Activated T-cell treated with anti-CD3 and anti-CD28 coated beads, Interleukin-2, amount 50 U/mL, for 4 hours (primary cell): ENCODE measurements at regions not wholly inside any gene's neighbourhood (a gene's known extent, or its start where the extent isn't known, plus 50 kb on each side); places are given as distances from the start of the nearest gene placed in this dataset.

ENCODE experiments used
- ATAC-seq, 2 donors: fragments of 200-7000 bp; cut with Tn5 transposase; one replicate each; pipeline ENCODE4 v1.10.0; 2021
- DNase-seq: peaks from one replicate; pipeline ENCODE4 v3.0.0-alpha.2; 2020
- H3K27me3 Mint-ChIP-seq: one replicate; pipeline ENCODE4 v1.8.0; 2021; ENCODE audit warnings: low read depth, mixed read lengths
- H3K36me3 Mint-ChIP-seq: one replicate; pipeline ENCODE4 v1.8.0; 2022; ENCODE audit warnings: mixed read lengths; ENCODE audit not compliant: insufficient read depth
- H3K4me1 Mint-ChIP-seq: one replicate; pipeline ENCODE4 v1.8.0; 2021; ENCODE audit warnings: low read depth, mixed read lengths
- H3K4me3 Mint-ChIP-seq: one replicate; pipeline ENCODE4 v1.8.0; 2021; ENCODE audit warnings: mild to moderate bottlenecking, moderate library complexity, mixed read lengths
- H3K9me3 Mint-ChIP-seq: one replicate; pipeline ENCODE4 v1.8.0; 2021; ENCODE audit warnings: mixed read lengths

- Mint-ChIP-seq H3K4me1 (no peaks in the 10 kb centered on the region), H3K27me3 (no peaks in the 10 kb centered on the region), H3K4me3 (no peak overlapping the region), H3K36me3 (no peaks in the 10 kb centered on the region), H3K9me3 (peaks cover 4% of the 10 kb centered on the region)
- ATAC-seq = no peak
- no peak for DNase-seq
These were observed 789.1 kb downstream of the PCDH18 start for GRCh38 chr4:136743238-136743637.

DNA sequence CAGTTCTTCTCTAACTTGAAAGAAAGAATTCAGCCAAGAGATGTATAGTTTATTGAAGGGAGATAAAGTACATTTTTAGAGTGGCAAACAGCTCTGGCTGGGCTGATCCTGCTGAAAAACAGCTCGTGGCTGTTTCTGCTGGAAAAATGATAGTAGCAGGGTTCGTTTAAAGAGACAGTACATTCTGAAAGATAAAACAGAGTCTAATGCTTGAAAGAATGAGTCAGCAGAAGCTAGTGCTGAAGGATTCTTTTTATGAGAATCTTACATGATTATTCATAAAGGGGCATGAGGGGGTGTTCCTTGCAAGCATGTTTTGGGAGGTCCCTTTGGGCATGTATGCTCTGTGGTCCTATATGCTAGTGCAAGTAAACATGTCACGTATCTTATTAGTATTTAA lies 790.0 kb downstream of the PCDH18 start:
- H3K9me3 Mint-ChIP-seq = peaks cover 4% of the 10 kb centered on the region
- H3K36me3 Mint-ChIP-seq = no peaks in the 10 kb centered on the region
- DNase-seq (no peak), ATAC-seq (no peak)
- no peaks in the 10 kb centered on the region for H3K4me1 Mint-ChIP-seq
- no peak overlapping the region for H3K4me3 Mint-ChIP-seq
- H3K27me3 Mint-ChIP-seq = no peaks in the 10 kb centered on the region

DNA sequence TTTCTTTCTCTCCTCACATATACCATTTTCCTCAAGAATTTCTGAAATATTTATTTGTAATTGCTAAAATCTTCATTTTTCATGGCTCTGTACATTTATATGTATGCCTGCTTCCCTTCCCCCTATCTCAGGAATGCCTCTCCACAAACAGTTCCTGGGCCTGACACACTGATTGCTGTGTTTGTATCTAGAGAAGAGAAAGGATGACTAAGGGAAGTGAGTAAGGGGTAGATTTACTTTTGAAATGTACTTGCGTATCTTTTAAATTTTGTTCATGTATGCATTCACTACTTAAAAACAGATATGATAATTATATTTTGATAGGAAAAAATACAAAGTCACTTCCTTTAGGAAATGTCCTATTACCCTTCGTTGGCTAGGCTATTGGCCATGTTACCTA lies 790.8 kb downstream of the PCDH18 start:
- Mint-ChIP-seq H3K36me3 (no peaks in the 10 kb centered on the region), H3K27me3 (no peaks in the 10 kb centered on the region), H3K4me1 (no peaks in the 10 kb centered on the region), H3K9me3 (peaks cover 4% of the 10 kb centered on the region), H3K4me3 (no peak overlapping the region)
- ATAC-seq (no peak), DNase-seq (no peak)

- DNase-seq (no peak), ATAC-seq (no peak)
- no peaks in the 10 kb centered on the region for H3K36me3 Mint-ChIP-seq
- H3K9me3 Mint-ChIP-seq = peaks cover 4% of the 10 kb centered on the region
- H3K4me3 Mint-ChIP-seq = no peak overlapping the region
- H3K27me3 Mint-ChIP-seq = no peaks in the 10 kb centered on the region
- H3K4me1 Mint-ChIP-seq = no peaks in the 10 kb centered on the region
These were observed 792.0 kb downstream of the PCDH18 start for GRCh38 chr4:136740326-136740725.

GRCh38 chr4:136737066-136737465 lies 795.2 kb downstream of the PCDH18 start:
- H3K4me3 Mint-ChIP-seq = no peak overlapping the region
- DNase-seq (no peak), ATAC-seq (no peak)
- H3K4me1 Mint-ChIP-seq = no peaks in the 10 kb centered on the region
- H3K9me3 Mint-ChIP-seq = peaks cover 1% of the 10 kb centered on the region
- no peaks in the 10 kb centered on the region for H3K36me3 Mint-ChIP-seq
- H3K27me3 Mint-ChIP-seq = no peaks in the 10 kb centered on the region

DNA sequence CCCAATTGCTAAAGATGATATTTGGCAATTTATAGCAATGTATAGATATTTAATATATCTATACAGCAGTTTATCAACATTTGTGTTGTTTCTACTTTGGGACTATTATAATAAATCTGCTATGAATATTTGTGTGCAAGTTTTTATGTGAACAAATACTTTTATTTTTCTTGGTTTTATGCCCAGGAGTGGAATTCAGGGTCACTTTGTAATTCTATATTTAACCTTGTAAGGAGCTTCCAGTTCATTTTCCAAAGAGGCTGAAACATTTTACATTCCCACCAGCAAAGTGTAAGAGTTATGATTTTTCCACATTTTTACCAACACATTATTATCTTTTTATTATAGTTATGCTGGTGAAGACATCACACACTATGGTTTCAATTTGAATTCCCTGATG lies 801.3 kb downstream of the PCDH18 start:
- no peaks in the 10 kb centered on the region for H3K9me3 Mint-ChIP-seq
- H3K4me3 Mint-ChIP-seq = no peak overlapping the region
- H3K27me3 Mint-ChIP-seq = no peaks in the 10 kb centered on the region
- no peaks in the 10 kb centered on the region for H3K4me1 Mint-ChIP-seq
- DNase-seq (no peak), ATAC-seq (no peak)
- H3K36me3 Mint-ChIP-seq = no peaks in the 10 kb centered on the region

- DNase-seq (no peak), ATAC-seq (no peak)
- no peak overlapping the region for H3K4me3 Mint-ChIP-seq
- H3K9me3 Mint-ChIP-seq = peaks cover 9% of the 10 kb centered on the region
- no peaks in the 10 kb centered on the region for H3K27me3 Mint-ChIP-seq
- no peaks in the 10 kb centered on the region for H3K4me1 Mint-ChIP-seq
- no peaks in the 10 kb centered on the region for H3K36me3 Mint-ChIP-seq
These were observed 806.8 kb downstream of the PCDH18 start for GRCh38 chr4:136725286-136726081.

DNA sequence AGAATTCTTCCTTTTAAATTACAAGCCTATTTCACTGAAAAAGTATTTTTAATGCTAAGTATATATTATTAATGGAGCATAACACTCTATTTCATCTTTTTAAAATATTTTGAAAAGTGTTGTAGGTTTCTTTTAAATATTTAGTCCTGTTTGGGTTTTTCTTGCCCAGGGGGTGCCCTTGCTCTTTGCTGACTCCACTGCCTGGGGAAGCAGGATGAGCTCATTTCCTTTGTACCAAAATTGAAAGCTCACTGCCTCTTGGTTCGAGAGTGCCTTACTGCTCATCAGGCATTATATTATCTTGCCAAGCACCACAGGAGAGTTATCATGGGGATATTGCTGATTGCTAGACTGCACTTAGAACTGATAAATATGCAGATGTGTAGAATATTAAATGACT lies 819.2 kb downstream of the PCDH18 start:
- Mint-ChIP-seq H3K36me3 (no peaks in the 10 kb centered on the region), H3K27me3 (no peaks in the 10 kb centered on the region), H3K9me3 (peaks cover 5% of the 10 kb centered on the region), H3K4me1 (no peaks in the 10 kb centered on the region), H3K4me3 (no peak overlapping the region)
- ATAC-seq (no peak), DNase-seq (no peak)

GRCh38 chr4:136709897-136710296 lies 822.4 kb downstream of the PCDH18 start:
- H3K36me3 Mint-ChIP-seq = no peaks in the 10 kb centered on the region
- no peak for DNase-seq
- H3K4me3 Mint-ChIP-seq = no peak overlapping the region
- H3K9me3 Mint-ChIP-seq = peaks cover 5% of the 10 kb centered on the region
- H3K4me1 Mint-ChIP-seq = no peaks in the 10 kb centered on the region
- no peaks in the 10 kb centered on the region for H3K27me3 Mint-ChIP-seq
- ATAC-seq = no peak

- Mint-ChIP-seq H3K4me3 (no peak overlapping the region), H3K36me3 (no peaks in the 10 kb centered on the region), H3K4me1 (no peaks in the 10 kb centered on the region), H3K27me3 (no peaks in the 10 kb centered on the region), H3K9me3 (peaks cover 10% of the 10 kb centered on the region)
- no peak for ATAC-seq
- no peak for DNase-seq
These were observed 825.4 kb downstream of the PCDH18 start for GRCh38 chr4:136706942-136707341.

- peaks cover 4% of the 10 kb centered on the region for H3K9me3 Mint-ChIP-seq
- H3K36me3 Mint-ChIP-seq = no peaks in the 10 kb centered on the region
- no peak for ATAC-seq
- H3K4me1 Mint-ChIP-seq = no peaks in the 10 kb centered on the region
- H3K27me3 Mint-ChIP-seq = no peaks in the 10 kb centered on the region
- DNase-seq = no peak
- no peak overlapping the region for H3K4me3 Mint-ChIP-seq
These were observed 832.4 kb downstream of the PCDH18 start for GRCh38 chr4:136699905-136700304.

DNA sequence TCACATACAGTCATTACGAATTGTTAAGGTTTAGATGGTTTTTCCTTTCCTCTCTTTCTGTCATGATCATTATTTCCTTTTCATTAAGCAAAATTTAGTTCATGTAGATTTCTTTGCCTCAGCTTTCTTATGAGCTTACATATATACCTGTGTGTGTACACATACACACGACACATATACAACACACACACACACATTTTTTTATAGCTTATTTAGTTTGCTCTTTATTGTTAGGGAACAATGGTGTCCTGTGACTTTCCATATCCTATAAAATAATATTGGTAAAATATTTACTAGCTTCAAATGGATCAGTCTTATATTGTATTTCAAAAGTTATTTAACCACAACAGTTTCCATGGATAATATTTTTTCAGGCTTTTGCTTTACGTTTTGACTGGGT lies 840.7 kb downstream of the PCDH18 start:
- Mint-ChIP-seq H3K9me3 (peaks cover 5% of the 10 kb centered on the region), H3K27me3 (no peaks in the 10 kb centered on the region), H3K4me1 (no peaks in the 10 kb centered on the region), H3K4me3 (no peak overlapping the region), H3K36me3 (no peaks in the 10 kb centered on the region)
- DNase-seq (no peak), ATAC-seq (no peak)

DNA sequence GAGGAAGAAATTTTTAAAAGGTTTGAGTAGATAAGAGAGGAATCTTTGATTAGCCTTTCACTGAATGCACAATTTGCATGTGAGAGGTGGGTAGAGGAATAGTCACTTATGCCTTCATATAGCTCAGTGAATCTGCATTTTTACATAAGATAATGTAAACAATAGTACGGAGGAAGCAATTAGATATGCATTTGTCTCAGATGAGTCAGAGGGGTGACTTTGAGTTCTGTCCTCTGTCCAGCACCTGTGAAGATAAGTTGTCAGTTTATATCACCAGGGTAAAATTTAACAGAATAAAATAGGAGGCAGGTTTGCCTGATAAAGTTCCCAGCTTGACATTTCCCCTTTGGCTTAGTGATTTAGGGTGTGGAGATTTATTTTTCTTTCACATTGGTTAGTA lies 841.9 kb downstream of the PCDH18 start:
- H3K9me3 Mint-ChIP-seq = peaks cover 5% of the 10 kb centered on the region
- DNase-seq (no peak), ATAC-seq (no peak)
- H3K27me3 Mint-ChIP-seq = no peaks in the 10 kb centered on the region
- no peak overlapping the region for H3K4me3 Mint-ChIP-seq
- no peaks in the 10 kb centered on the region for H3K36me3 Mint-ChIP-seq
- no peaks in the 10 kb centered on the region for H3K4me1 Mint-ChIP-seq

- Mint-ChIP-seq H3K4me1 (no peaks in the 10 kb centered on the region), H3K9me3 (no peaks in the 10 kb centered on the region), H3K4me3 (no peak overlapping the region), H3K27me3 (no peaks in the 10 kb centered on the region), H3K36me3 (no peaks in the 10 kb centered on the region)
- ATAC-seq (no peak), DNase-seq (no peak)
These were observed 844.7 kb downstream of the PCDH18 start for GRCh38 chr4:136687596-136687995.

- DNase-seq (no peak), ATAC-seq (no peak)
- no peaks in the 10 kb centered on the region for H3K36me3 Mint-ChIP-seq
- H3K9me3 Mint-ChIP-seq = no peaks in the 10 kb centered on the region
- no peaks in the 10 kb centered on the region for H3K4me1 Mint-ChIP-seq
- no peak overlapping the region for H3K4me3 Mint-ChIP-seq
- H3K27me3 Mint-ChIP-seq = no peaks in the 10 kb centered on the region
These were observed 845.2 kb downstream of the PCDH18 start for GRCh38 chr4:136687118-136687517.
